ENCODE measurements at regions not wholly inside any gene's neighbourhood (a gene's known extent, or its start where the extent isn't known, plus 50 kb on each side); places are given as distances from the start of the nearest gene placed in this dataset.
"Not testable (repeated sequence)": the region's sequence is repeated elsewhere in the genome, so short reads cannot be mapped to it uniquely, and the experiment has no call there.

DNA sequence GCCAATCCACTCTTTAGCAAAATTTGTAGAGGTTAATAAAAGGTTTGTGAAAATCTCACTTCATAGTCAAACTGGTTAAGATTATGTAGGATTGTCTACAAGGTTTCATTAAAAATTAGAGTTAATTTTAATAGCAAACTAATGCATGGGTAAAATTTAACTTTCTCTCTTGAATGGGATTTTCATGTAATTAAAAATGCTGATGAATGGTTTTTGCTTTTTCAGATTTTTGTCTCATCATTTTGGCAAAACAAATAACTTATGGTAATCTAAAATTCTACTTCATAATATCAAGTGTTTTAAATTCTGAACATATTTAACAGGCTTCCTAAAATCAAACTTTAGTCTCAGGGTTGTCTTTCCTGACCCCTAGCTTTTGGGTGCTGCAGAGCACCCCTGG lies 113.8 kb upstream of the FAM174A start:
- H3K4me1 Mint-ChIP-seq = no peaks in the 10 kb centered on the region
- no peaks in the 10 kb centered on the region for H3K27me3 Mint-ChIP-seq
- H3K9me3 Mint-ChIP-seq = peaks cover 5% of the 10 kb centered on the region
- H3K36me3 Mint-ChIP-seq (ENCODE audit: low read depth) = no peaks in the 10 kb centered on the region
- ATAC-seq (replicated peaks) = no peak
- no peak overlapping the region for H3K4me3 Mint-ChIP-seq
- no peak overlapping the region for H3K27ac Mint-ChIP-seq

GRCh38 chr5:100418231-100418630 lies 116.9 kb upstream of the FAM174A start:
- H3K9me3 Mint-ChIP-seq = no peaks in the 10 kb centered on the region
- H3K27me3 Mint-ChIP-seq = no peaks in the 10 kb centered on the region
- no peaks in the 10 kb centered on the region for H3K4me1 Mint-ChIP-seq
- no peak for ATAC-seq (replicated peaks)
- no peaks in the 10 kb centered on the region for H3K36me3 Mint-ChIP-seq (ENCODE audit: low read depth)
- no peak overlapping the region for H3K4me3 Mint-ChIP-seq
- H3K27ac Mint-ChIP-seq = no peak overlapping the region

GRCh38 chr5:100409660-100410151 lies 125.5 kb upstream of the FAM174A start:
- no peaks in the 10 kb centered on the region for H3K4me1 Mint-ChIP-seq
- H3K4me3 Mint-ChIP-seq = no peak overlapping the region
- no peak for ATAC-seq (replicated peaks)
- peaks cover 7% of the 10 kb centered on the region for H3K27me3 Mint-ChIP-seq
- no peaks in the 10 kb centered on the region for H3K9me3 Mint-ChIP-seq
- H3K36me3 Mint-ChIP-seq (ENCODE audit: low read depth) = no peaks in the 10 kb centered on the region
- no peak overlapping the region for H3K27ac Mint-ChIP-seq

DNA sequence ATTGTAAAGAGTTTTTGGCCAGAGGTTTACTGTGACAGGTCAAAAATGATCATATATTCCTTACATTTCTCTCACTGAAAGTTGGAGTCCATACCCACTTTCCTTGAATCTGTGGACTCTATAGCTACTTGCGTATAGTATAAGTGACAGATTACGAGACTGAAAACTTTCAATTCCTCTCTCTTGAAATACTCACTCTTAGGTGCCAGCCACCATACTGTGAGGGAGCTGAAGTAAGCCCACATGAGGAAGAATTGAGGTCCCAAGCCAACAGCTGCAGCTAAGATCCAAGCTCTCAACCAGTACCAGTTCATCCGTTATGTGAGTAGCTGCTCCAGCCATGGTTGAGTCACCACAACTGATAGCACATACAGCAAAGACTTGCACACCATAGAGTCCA lies 128.1 kb upstream of the FAM174A start:
- H3K4me1 Mint-ChIP-seq = no peaks in the 10 kb centered on the region

GRCh38 chr5:100406640-100407039 lies 128.5 kb upstream of the FAM174A start:
- Mint-ChIP-seq H3K4me1 (no peaks in the 10 kb centered on the region), H3K27ac (no peak overlapping the region), H3K9me3 (no peaks in the 10 kb centered on the region), H3K4me3 (no peak overlapping the region), H3K27me3 (peaks cover 10% of the 10 kb centered on the region), H3K36me3 (ENCODE audit: low read depth) (no peaks in the 10 kb centered on the region)
- ATAC-seq (replicated peaks) = no peak

More for the DNA sequence above, 128.1 kb upstream of the FAM174A start:
- Mint-ChIP-seq H3K4me3 (no peak overlapping the region), H3K36me3 (ENCODE audit: low read depth) (no peaks in the 10 kb centered on the region), H3K27ac (no peak overlapping the region), H3K9me3 (no peaks in the 10 kb centered on the region), H3K27me3 (peaks cover 9% of the 10 kb centered on the region)
- no peak for ATAC-seq (replicated peaks)

DNA sequence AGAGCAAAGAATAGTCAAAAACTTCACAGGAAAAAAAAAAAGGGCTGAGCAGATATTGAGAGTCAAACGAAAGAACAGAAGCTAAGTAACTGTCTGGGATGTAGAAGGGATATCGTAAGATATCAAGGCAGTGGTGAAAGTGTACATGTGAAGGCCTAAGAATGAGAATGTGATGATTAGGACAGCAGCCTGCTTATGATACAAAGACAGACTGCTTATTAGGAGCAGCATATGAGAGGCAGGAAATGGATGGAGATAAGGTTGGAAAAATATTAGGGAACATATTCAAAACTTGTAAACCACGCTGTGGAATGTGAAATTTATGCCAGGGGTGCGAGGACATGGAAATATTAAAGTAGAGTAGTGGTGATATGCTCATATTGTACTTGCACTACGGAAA lies 133.1 kb upstream of the FAM174A start:
- peaks cover 7% of the 10 kb centered on the region for H3K27me3 Mint-ChIP-seq
- H3K9me3 Mint-ChIP-seq = no peaks in the 10 kb centered on the region
- no peak overlapping the region for H3K27ac Mint-ChIP-seq
- H3K36me3 Mint-ChIP-seq (ENCODE audit: low read depth) = no peaks in the 10 kb centered on the region
- H3K4me3 Mint-ChIP-seq = no peak overlapping the region
- H3K4me1 Mint-ChIP-seq = no peaks in the 10 kb centered on the region
- no peak for ATAC-seq (replicated peaks)

GRCh38 chr5:100401149-100401548 lies 134.0 kb upstream of the FAM174A start:
- H3K9me3 Mint-ChIP-seq = no peaks in the 10 kb centered on the region
- no peaks in the 10 kb centered on the region for H3K4me1 Mint-ChIP-seq
- H3K4me3 Mint-ChIP-seq = no peak overlapping the region
- no peaks in the 10 kb centered on the region for H3K36me3 Mint-ChIP-seq (ENCODE audit: low read depth)
- peaks cover 7% of the 10 kb centered on the region for H3K27me3 Mint-ChIP-seq
- ATAC-seq (replicated peaks) = no peak
- no peak overlapping the region for H3K27ac Mint-ChIP-seq

- not testable (repeated sequence) for H3K36me3 Mint-ChIP-seq (ENCODE audit: low read depth); H3K4me3 Mint-ChIP-seq; H3K27ac Mint-ChIP-seq; H3K4me1 Mint-ChIP-seq; ATAC-seq (replicated peaks); H3K9me3 Mint-ChIP-seq; H3K27me3 Mint-ChIP-seq
These were observed 136.4 kb upstream of the FAM174A start for GRCh38 chr5:100398815-100399214.

DNA sequence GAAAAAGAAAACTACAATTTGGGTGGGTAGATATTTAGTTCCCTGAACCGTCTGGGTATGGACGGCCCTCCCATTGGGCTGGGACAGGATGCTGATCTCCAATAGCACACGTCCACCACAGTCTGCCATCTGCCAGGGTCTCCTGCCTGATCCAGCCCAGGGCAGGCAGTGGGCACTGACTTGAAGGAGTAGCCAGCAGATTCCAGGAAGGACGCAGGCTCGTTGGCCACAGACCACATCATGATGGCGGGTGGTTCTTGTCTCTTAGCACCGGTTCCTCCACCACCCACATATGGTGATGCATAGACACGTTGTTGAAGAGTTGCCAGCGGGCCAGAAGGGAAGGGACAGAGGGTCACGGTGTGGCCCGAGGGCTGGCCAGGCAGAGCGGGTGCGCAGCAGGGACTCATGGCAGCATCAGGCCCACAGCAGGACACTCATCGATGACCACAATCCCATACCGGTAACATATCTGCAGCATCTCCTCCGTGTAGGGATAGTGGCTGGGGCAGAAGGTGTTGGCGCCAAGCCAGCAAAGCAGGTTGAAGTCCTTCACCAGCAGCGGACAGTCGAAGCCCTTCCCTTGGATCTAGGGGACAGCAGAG lies 155.8 kb upstream of the FAM174A start:
- not testable (repeated sequence) for H3K36me3 Mint-ChIP-seq (ENCODE audit: low read depth); H3K4me1 Mint-ChIP-seq; H3K27ac Mint-ChIP-seq; ATAC-seq (replicated peaks); H3K9me3 Mint-ChIP-seq; H3K27me3 Mint-ChIP-seq; H3K4me3 Mint-ChIP-seq

GRCh38 chr5:100364757-100365478 lies 170.3 kb upstream of the FAM174A start:
- not testable (repeated sequence) for H3K27ac Mint-ChIP-seq; H3K27me3 Mint-ChIP-seq; ATAC-seq (replicated peaks); H3K4me3 Mint-ChIP-seq; H3K9me3 Mint-ChIP-seq; H3K4me1 Mint-ChIP-seq; H3K36me3 Mint-ChIP-seq (ENCODE audit: low read depth)

DNA sequence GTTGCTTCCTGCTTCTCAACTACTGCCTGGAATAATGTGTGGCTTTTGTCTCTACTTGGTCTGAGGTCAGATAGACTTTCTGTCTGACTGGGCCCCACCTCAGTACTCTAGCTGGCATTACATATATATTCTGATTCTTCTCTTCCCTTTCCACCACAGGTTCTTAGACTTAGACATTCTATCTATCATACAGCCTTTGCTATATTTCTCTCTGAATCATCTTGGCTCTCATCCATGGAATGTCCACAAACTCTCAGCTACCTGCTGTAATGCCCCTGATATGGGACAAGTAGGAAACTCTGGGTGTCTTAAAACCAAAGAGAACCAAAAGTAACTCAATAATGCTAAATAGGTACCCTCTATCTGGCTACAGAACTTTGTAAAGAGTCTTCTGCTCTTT lies 170.8 kb upstream of the FAM174A start:
- not testable (repeated sequence) for H3K36me3 Mint-ChIP-seq (ENCODE audit: low read depth); H3K27me3 Mint-ChIP-seq; H3K9me3 Mint-ChIP-seq; H3K4me3 Mint-ChIP-seq; H3K27ac Mint-ChIP-seq; H3K4me1 Mint-ChIP-seq; ATAC-seq (replicated peaks)

- H3K9me3 Mint-ChIP-seq = not testable (repeated sequence)
These were observed 175.2 kb upstream of the FAM174A start for GRCh38 chr5:100359998-100360397.

GRCh38 chr5:100346269-100346668 lies 188.9 kb upstream of the FAM174A start:
- not testable (repeated sequence) for H3K36me3 Mint-ChIP-seq (ENCODE audit: low read depth); H3K27ac Mint-ChIP-seq; H3K4me1 Mint-ChIP-seq; ATAC-seq (replicated peaks); H3K27me3 Mint-ChIP-seq; H3K9me3 Mint-ChIP-seq; H3K4me3 Mint-ChIP-seq

More at GRCh38 chr5:100359998-100360397, 175.2 kb upstream of the FAM174A start:
- H3K27ac Mint-ChIP-seq; H3K36me3 Mint-ChIP-seq (ENCODE audit: low read depth); H3K27me3 Mint-ChIP-seq; ATAC-seq (replicated peaks); H3K4me3 Mint-ChIP-seq; H3K4me1 Mint-ChIP-seq: not testable (repeated sequence)

DNA sequence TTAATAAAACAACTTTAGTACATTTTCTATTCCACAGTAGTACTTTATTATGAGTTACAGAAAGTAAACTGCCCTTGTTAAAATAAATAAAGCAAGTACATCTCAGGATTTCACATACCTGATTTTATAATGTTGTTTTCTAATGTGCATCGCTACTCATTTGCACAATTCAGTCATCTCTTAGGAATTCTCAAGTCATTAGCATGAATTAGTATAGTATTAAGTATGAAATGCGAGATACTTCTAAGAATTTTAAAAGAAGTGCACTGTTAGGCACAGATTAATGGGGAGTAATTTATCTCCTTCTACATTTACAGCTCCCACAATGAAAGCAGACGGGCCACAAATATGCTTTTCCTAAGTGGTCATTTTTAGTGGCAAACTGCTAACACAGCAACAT lies 193.7 kb upstream of the FAM174A start:
- not testable (repeated sequence) for H3K4me1 Mint-ChIP-seq; H3K27ac Mint-ChIP-seq; H3K9me3 Mint-ChIP-seq; H3K27me3 Mint-ChIP-seq; H3K36me3 Mint-ChIP-seq (ENCODE audit: low read depth); H3K4me3 Mint-ChIP-seq; ATAC-seq (replicated peaks)

DNA sequence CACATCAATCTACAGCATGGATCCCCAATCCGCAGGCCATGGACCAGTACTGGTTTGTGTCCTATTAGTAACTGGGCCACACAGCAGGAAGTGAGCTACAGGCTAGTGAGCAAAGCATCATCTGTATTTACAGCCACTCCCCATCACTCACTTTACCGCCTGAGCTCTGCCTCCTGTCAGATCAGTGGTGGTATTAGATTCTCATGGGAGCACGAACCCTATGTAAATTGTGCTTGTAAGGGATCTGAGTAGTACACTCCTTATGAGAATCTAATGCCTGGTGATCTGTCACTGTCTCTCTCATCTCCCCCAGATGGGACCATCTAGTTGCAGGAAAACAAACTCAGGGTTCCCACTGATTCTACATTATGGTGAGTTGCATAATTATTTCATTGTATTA lies 212.7 kb upstream of the FAM174A start:
- no peak overlapping the region for H3K27ac Mint-ChIP-seq
- no peak for ATAC-seq (replicated peaks)
- H3K9me3 Mint-ChIP-seq = no peaks in the 10 kb centered on the region

More for the DNA sequence above, 212.7 kb upstream of the FAM174A start:
- Mint-ChIP-seq H3K4me3 (no peak overlapping the region), H3K4me1 (no peaks in the 10 kb centered on the region), H3K36me3 (ENCODE audit: low read depth) (no peaks in the 10 kb centered on the region), H3K27me3 (no peaks in the 10 kb centered on the region)

Measured in activated T-helper 17 cell treated with anti-CD3 and anti-CD28 coated beads, Interleukin-2, amount 50 U/mL, for 72 hours (primary cell).